ENCODE measurements at regions not wholly inside any gene's neighbourhood (a gene's known extent, or its start where the extent isn't known, plus 50 kb on each side); places are given as distances from the start of the nearest gene placed in this dataset.
"Not testable (repeated sequence)": the region's sequence is repeated elsewhere in the genome, so short reads cannot be mapped to it uniquely, and the experiment has no call there.

DNA sequence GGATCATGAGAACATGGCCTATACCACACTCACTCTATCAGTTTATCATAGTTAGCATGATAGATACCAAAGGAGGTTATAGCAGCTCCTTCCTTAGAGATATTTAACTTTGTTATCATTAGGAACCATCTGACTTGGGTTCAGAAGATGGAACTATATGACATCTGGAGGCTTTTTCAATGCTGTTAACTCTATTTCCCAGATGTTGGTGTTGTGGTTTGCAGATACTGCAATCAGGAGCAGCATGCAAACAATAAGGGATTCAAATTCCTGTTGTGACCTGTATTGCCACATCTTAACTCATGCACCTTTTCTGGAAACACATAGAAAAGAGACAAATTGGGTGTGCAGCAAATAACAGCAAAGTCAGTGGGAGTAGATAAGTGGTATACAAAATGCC, 201.7 kb downstream of the NNT start:
- DNase-seq, result no peak

DNA sequence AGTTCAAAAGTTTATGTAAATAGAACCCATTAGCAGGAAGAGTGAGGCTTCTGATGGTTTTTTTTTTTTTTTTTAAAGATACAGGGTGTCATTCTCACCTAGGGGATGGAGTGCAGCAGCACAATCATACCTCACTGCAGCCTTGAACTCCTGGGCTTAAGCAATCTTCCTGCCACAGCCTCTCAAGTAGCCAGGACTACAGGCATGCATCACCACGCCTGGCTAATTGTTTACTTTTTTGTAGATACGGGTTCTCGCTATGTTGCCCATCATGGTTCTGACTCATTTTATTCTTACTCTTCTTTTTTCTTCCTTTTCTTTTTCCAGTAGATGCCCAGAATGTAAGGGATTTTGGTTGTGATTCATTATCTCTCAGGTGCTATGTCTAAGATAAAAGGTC, 201.1 kb downstream of the NNT start:
- no peak for DNase-seq

DNA sequence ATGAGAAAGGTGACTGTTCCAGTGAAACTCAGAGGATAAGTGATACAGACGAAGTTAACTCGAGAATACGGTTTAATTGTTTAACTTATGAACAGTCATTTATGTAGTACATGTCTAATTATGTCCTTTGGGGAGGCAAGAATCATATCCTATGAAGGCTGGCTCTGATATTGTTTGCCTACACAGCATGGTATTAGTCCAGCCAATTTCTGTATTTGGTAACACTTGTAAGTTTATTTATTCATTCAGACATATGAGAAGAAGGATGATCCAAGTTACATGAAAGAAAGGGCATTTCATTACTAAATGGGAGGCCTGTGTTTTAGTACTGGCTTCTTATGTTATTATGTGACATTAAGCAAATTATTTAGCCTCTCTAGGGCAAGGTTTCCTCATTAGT, 199.7 kb downstream of the NNT start:
- no peak for DNase-seq

DNA sequence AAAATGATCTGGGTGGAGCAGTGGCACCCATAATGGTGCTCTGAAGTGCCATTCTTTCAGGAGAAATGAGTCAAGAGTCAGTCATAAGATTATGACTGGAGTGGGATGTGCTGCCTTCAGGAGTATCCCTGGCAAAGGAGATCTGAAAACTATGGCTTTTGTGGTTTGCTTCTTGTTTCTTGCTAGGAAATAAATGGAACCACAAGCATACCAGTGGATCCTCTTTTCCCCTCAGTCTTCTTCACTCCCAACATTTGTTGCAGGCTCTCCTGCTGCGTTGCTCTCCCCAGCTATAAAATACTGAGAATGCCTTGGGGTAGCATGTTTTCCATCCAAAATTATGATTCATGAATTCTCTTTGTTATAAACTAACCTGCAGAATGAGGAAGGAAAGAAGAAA, 199.1 kb downstream of the NNT start:
- no peak for DNase-seq

DNA sequence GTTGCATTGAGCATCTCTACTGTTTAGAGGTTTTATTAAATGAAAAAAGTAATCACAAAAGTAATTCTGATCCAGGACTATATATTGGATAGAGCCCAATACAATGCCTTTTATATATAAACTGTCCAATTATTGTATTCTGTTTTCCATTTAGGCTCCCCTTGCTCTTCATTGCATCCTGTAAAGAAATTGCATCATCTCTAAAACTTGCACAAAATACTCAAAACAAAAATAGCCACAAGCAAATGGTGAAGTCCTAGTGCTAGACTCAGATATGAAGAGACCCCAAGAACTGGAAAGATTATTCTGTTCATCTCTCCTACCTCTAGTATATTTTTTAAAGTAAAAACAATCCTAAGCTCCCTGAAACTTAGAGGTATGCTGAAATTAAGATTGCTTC, 195.8 kb downstream of the NNT start:
- no peak for DNase-seq

DNA sequence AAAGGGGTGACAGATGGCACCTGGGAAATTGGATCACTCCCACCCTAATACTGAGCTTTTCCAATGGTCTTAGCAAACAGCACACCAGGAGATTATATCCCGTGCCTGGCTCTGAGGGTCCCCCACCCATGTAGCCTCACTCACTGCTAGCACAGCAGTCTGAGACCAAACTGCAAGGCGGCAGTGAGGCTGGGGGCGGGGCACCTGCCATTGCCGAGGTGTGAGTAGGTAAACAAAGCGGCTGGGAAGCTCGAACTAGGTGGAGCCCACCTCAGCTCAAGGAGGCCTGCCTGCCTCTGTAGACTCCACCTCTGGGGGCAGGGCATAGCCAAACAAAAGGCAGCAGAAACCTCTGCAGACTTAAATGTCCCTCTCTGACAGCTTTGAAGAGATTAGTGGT, 188.9 kb downstream of the NNT start:
- not testable (repeated sequence) for DNase-seq

DNA sequence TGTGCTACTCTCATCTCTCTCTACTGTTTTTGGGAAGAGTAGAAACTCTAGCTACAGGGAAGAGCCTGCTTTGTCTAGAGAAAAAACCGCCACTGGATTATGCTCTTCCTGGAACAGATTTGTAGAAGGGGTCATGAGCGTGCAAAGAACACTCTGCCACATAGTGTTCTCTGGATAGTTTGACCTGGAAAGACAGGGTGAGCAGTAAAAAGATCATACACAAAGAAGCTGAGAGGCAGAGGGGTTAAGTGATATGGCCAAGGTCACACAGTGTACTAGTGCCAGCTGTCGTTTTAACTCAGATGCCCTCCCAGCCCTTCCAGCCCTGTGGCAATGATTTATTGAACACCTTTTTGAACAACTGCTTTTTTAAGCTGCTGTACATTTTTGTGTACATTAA, 182.2 kb downstream of the NNT start:
- DNase-seq, result no peak

DNA sequence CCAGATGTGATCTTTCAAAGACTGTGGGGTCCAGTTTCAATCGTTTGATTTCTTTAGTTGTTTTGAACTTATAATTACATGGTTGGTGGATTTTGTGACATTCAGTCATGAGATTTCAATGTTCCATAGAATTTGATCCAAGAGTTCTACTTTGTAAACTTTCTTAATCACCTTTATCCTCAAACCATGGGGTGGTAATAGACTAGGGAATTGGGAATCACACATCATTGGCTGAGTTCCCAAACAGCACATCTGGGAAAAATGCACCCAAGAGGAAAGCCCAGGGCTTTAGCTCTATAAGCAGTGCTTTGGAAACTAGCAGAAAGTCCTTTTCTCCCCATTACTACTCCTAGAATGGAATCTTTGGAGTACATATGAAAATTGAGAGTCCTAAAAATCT, 177.6 kb downstream of the NNT start:
- no peak for DNase-seq

DNA sequence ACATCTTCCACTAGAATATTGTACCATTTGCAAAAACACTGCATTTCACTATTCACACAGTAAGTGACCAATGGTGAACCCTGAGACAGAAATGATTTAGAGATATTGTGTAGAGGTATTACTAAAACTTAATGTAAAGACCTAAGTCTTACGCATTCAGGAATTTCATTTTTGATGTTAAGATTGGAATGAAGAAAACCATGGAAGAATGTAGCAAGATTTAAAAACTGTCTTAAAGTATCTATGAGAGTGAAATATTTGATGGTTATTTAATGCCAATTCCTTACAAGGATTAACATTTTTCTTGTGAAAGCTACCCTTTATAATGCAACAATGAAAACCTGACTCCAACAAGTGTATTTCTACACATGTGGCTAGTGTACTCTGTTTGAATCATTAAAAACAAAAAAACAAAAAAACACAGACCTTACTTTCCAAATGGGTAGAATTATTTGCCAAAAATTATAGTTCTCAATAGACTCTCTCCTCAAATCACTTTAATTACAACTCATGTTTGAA, 172.0 kb downstream of the NNT start:
- no peak for DNase-seq

DNA sequence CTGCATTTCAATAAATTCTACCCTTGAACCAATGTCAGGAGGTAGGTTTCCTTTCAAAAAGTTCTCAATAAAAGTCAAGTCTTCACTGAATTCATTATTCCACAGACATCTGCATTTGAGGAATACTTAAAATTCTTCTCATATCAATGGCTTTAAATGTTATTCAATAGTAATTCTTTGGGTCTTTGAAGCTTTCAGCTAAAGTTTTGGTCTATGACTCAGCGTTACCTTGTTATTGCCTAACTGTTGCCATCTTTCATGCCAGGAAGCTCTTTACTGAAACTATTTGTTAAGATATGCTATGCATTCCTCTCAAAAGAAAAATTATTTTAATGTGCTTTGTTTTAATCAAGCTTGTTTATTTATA, 170.5 kb downstream of the NNT start:
- no peak for DNase-seq

DNA sequence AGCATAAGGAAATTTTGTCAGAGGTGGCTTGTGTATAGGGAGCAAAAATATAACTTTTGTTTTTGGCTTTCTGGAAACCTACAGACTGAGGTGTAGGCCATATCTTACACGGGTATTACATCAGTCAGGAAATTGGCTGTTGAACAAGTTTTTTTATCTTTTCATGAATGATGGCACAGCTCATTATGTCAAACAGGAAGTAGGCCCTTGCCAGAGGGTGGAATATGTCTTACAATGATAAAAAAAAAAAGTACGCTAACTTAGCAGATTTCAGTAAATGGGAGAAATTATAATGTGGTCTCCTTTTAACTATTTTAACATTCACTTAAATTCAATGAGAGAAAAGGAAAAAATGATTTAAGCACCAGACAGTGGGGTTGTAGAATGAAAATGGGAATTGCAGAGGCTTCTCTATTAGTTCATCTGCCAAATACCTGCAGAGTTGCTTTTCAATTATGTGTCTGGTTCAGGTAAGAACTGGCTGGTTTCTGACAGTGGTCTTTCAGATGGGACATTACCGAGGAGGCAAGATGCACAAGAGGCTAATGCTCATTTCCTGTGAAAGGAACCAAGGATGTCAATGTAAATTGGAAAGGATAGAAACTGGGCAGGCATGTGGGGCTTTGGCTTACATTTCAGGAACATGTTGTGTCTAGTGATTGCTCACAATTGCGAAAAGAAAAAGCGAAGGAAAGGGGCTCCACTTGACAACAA, 169.9 kb downstream of the NNT start:
- no peak for DNase-seq

DNA sequence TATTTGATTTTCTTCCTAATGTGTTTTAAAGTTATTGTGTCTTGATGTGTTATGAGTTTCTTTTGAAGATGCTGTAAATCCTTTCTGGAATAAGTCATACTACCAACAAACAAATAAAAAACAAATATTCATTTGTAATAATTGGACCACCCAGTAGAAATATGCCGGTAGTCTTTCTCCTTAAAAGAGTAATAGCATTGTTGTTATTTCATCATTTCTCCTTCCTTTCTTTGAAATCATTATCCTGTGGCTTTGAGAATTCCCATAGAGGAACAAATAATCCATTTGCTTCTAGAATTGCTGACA, 169.4 kb downstream of the NNT start:
- no peak for DNase-seq

DNA sequence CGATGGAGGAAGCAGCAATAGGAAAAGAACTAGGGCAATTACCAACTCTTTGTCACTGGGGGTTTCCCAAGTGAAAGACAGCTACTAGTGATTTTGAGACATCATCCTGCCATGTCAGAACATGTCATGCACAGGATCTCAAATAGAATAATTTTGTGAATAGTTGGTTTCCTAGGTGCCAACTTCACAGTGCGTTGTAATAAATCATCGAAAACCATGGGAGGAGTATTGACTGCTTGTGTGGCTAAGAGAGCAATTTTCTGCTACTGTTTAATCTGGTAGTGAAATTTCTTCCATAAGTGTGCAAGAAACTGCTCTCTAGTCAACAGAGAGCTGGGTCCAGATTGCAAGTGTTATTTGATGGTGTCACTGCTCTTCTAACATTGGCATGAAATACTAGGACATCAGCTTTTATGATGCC, 168.6 kb downstream of the NNT start:
- no peak for DNase-seq

DNA sequence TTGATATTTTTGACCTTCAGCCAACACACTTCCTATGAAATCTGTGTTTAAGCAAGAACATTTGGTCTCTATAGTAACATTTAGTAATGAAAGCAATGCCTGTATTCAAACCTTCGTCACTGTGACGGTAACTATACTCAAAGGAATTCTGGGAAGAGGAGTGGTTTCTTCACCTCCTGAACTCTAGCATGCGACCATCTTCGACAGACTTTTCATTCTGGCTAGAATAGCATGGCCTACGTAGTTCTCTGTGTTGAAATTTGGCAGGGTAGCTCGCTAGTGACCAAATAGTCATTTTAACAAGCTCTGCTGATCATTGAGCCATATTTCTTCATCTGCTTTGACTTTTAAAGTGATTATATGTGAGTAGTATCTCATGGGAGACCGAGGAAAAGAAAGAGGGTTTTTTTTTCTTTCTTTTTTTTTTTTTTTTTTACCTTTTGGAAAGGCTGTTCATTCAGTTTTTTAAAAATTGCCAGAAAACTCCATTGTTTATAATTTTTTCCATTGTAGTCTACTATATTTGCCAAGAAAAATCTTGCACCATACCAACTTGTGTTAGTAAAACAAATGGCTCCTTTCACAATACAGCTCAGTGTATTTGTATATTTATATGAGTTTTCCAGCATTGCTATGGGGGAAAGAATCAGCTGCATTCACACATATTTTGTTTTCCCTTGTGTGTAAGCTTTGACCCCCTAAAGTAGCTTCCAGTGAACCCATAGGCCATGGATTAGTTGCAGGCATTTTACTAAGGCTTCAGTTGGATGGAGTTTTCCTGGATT, 166.8 kb downstream of the NNT start:
- DNase-seq, result no peak
